ENCODE measurements at regions not wholly inside any gene's neighbourhood (a gene's known extent, or its start where the extent isn't known, plus 50 kb on each side); places are given as distances from the start of the nearest gene placed in this dataset.

GRCh38 chr2:57542081-57542480, 504.5 kb upstream of the VRK2 start:
- no peak for TF ChIP-seq CTCF (IDR thresholded peaks at IDR 0.05)
- DNase-seq (ENCODE audit: extremely low spot score, unreplicated experiment): no peak
- H3K27me3 Mint-ChIP-seq (ENCODE audit: unreplicated experiment): peaks cover 50% of the 10 kb centered on the region
- no peak overlapping the region for H3K27ac Mint-ChIP-seq (ENCODE audit: unreplicated experiment)
- H3K9me3 Mint-ChIP-seq (ENCODE audit: unreplicated experiment): no peaks in the 10 kb centered on the region
- H3K4me1 Mint-ChIP-seq (ENCODE audit: unreplicated experiment): peaks cover under 1% of the 10 kb centered on the region
- no peak overlapping the region for H3K4me3 Mint-ChIP-seq (ENCODE audit: unreplicated experiment)
- H3K36me3 Mint-ChIP-seq (ENCODE audit: unreplicated experiment): no peaks in the 10 kb centered on the region

GRCh38 chr2:57543211-57543610, 503.4 kb upstream of the VRK2 start:
- H3K36me3 Mint-ChIP-seq (ENCODE audit: unreplicated experiment): no peaks in the 10 kb centered on the region
- peaks cover 47% of the 10 kb centered on the region for H3K27me3 Mint-ChIP-seq (ENCODE audit: unreplicated experiment)
- no peak for TF ChIP-seq CTCF (IDR thresholded peaks at IDR 0.05)
- no peak for DNase-seq (ENCODE audit: extremely low spot score, unreplicated experiment)
- H3K4me1 Mint-ChIP-seq (ENCODE audit: unreplicated experiment): peaks cover 5% of the 10 kb centered on the region
- no peak overlapping the region for H3K27ac Mint-ChIP-seq (ENCODE audit: unreplicated experiment)
- no peaks in the 10 kb centered on the region for H3K9me3 Mint-ChIP-seq (ENCODE audit: unreplicated experiment)
- no peak overlapping the region for H3K4me3 Mint-ChIP-seq (ENCODE audit: unreplicated experiment)

- no peak for TF ChIP-seq CTCF (IDR thresholded peaks at IDR 0.05)
- H3K9me3 Mint-ChIP-seq (ENCODE audit: unreplicated experiment): no peaks in the 10 kb centered on the region
- H3K36me3 Mint-ChIP-seq (ENCODE audit: unreplicated experiment): no peaks in the 10 kb centered on the region
- H3K4me3 Mint-ChIP-seq (ENCODE audit: unreplicated experiment): no peak overlapping the region
- no peak for DNase-seq (ENCODE audit: extremely low spot score, unreplicated experiment)
- no peak overlapping the region for H3K27ac Mint-ChIP-seq (ENCODE audit: unreplicated experiment)
- H3K4me1 Mint-ChIP-seq (ENCODE audit: unreplicated experiment): peaks cover 5% of the 10 kb centered on the region
- H3K27me3 Mint-ChIP-seq (ENCODE audit: unreplicated experiment): peaks cover 44% of the 10 kb centered on the region
These were observed 502.0 kb upstream of the VRK2 start for GRCh38 chr2:57544624-57545023.

GRCh38 chr2:57546478-57546877, 500.1 kb upstream of the VRK2 start:
- Mint-ChIP-seq H3K4me1 (ENCODE audit: unreplicated experiment) (peaks cover 5% of the 10 kb centered on the region), H3K27ac (ENCODE audit: unreplicated experiment) (no peak overlapping the region), H3K27me3 (ENCODE audit: unreplicated experiment) (peaks cover 40% of the 10 kb centered on the region), H3K9me3 (ENCODE audit: unreplicated experiment) (peaks cover 4% of the 10 kb centered on the region), H3K4me3 (ENCODE audit: unreplicated experiment) (no peak overlapping the region), H3K36me3 (ENCODE audit: unreplicated experiment) (no peaks in the 10 kb centered on the region)
- DNase-seq (ENCODE audit: extremely low spot score, unreplicated experiment): no peak
- TF ChIP-seq CTCF (IDR thresholded peaks at IDR 0.05): no peak

- Mint-ChIP-seq H3K9me3 (ENCODE audit: unreplicated experiment) (peaks cover 4% of the 10 kb centered on the region), H3K27me3 (ENCODE audit: unreplicated experiment) (peaks cover 28% of the 10 kb centered on the region), H3K4me3 (ENCODE audit: unreplicated experiment) (no peak overlapping the region), H3K4me1 (ENCODE audit: unreplicated experiment) (peaks cover 5% of the 10 kb centered on the region), H3K36me3 (ENCODE audit: unreplicated experiment) (no peaks in the 10 kb centered on the region), H3K27ac (ENCODE audit: unreplicated experiment) (no peak overlapping the region)
- no peak for DNase-seq (ENCODE audit: extremely low spot score, unreplicated experiment)
- peak; percentile 63 for TF ChIP-seq CTCF (IDR thresholded peaks at IDR 0.05)
These were observed 496.9 kb upstream of the VRK2 start for GRCh38 chr2:57549642-57550102.
